Fibroblast of lung (primary cell): ENCODE measurements at regions not wholly inside any gene's neighbourhood (a gene's known extent, or its start where the extent isn't known, plus 50 kb on each side); places are given as distances from the start of the nearest gene placed in this dataset.

Source experiments
- CTCF ChIP-seq, 2 donors: IDR thresholded peaks in 1 of 2; conservative IDR thresholded peaks in 1 of 2; 1 replicate in 1 of 2; 2 replicates in 1 of 2; pipeline ENCODE4 v1.5.1; 2011 to 2012; ENCODE audit warnings: low read length in 2 of 2, control low read depth in 1 of 2, inconsistent platforms in 1 of 2, low read depth in 1 of 2, mild to moderate bottlenecking in 1 of 2
- EZH2 ChIP-seq: IDR thresholded peaks from 2 replicates; pipeline ENCODE4 v1.5.1; 2012; ENCODE audit warnings: low read length, control low read depth, mild to moderate bottlenecking; ENCODE audit errors: missing control alignments

- no peak for TF ChIP-seq CTCF (conservative IDR thresholded peaks at IDR 0.05 in 1 of 2, IDR thresholded peaks at IDR 0.05 in 1 of 2; ENCODE audit: low read depth in 1 of 2, low read length in 2 of 2)
- TF ChIP-seq EZH2: no peak
Observed at GRCh38 chr14:52153939-52154338, 85.1 kb upstream of the NID2 start.
